ENCODE measurements at regions not wholly inside any gene's neighbourhood (a gene's known extent, or its start where the extent isn't known, plus 50 kb on each side); places are given as distances from the start of the nearest gene placed in this dataset.
A peak's percentile ranks its signal among the peaks of the same experiment; 100 is the strongest.

DNA sequence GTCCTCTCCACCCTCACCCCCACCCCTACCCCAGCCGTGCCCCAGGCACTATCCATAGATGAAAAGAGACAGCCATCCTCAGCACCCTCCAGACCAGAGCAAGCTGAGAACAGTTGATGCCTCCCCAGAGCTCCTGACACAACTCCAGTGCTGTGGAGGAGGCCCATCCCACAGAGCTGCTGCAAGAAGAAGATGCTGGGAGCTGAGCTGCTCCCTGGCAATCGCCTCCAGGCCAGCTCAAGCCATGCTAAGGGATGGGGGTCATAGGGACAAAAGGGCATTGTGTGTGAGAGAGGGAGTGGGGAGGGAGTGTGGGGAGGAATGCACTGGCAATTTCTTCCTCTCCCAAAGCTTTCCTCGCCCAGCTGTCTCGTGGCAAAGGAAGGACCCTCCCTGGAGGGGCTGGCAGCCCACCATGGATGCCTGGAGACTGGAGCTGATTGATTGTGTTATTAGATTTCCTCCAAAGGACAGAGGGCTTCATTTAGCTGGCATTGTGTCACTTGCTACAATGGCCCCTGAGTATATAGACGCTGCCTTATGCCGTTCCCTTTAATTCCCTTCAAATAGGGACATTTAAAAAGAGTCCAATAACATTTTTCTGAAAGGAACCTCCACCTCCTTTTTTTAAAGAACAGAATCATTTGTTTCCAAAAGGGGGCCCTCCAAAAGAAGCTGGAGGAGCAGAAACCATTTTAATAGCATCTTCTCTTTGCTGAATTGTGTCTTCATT lies 476.4 kb downstream of the FOXO1 start:
- DNase-seq (ENCODE audit: low read depth in 2 of 2): no peak

GRCh38 chr13:40190641-40191100 lies 475.8 kb downstream of the FOXO1 start:
- peak; percentile 48 to 57 for DNase-seq (ENCODE audit: low read depth in 2 of 2)

DNA sequence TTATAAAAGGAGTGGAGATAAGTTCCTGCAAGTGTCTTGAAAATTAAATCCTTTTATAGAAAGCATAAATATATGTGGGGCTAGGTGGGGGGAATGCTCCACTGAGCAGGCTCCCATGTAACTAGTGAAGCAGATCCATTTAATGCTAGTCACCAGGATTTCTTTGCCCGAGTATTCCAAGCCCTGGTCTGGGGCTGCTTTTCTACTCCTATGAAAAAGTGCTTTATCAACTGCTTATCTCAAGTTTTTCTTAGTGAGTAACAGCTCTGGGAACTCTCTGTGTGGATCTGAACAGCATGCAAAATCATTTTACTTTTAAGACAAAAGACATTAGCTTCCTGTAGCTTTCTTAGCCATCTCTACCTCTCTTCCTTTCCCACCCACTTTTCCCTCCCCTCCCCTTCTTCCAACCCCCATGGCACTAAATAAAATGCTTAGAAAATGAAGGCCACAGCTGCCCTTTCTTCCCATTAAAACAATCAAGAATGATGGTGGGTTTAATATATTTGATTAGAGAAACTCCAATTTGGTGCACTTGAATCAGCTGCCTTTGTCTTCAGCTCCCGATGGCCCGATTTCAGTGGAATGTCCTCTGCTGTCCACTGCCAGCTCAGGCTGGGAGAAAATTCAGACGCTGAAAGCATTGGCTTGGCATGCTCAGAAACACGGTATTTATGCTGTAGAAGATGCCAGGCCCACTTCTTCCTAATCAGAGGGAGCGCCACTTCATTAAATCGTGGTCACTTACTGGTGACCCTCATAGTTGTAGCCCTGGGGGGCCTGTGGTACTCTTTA lies 475.1 kb downstream of the FOXO1 start:
- DNase-seq (ENCODE audit: low read depth in 2 of 2): no peak

DNA sequence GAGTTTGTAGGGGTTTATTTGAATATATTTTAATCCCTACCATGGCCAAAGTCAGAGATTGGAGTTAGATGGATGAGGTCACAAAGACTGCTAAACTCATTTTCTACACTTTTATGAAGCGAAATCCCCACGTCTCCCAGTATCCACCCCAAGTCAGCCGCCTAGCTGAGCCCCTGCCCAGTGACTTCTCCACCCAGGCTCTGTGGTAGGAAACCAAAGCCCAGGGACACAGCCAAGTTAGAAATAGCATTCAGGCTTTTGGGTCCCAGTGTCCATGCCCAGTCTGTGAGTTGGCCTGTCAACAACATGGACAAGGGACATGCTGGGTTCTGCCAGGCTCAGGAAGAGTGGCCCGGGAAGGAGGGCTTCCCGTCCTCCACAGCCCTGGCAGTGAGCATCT lies 474.0 kb downstream of the FOXO1 start:
- DNase-seq (ENCODE audit: low read depth in 2 of 2): no peak

DNA sequence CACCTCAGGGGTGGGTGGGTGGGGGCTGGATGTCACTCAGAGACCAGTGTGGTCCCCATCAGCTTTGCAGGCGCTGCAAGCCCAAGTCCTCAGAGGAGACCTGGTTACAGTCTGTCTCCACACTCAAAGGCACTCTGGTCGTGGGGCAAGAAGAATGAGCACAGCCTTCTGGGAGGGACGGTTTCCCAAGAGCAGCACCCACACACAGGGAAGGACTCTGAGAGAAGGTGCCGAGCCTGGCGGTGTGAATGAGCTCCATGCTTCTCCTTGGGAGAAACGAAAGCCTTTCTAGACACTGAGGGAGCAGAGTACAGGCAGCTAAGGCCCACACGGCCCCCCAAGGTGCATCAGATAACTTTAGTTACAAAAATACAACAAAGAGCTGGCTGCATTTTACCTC lies 473.6 kb downstream of the FOXO1 start:
- no peak for DNase-seq (ENCODE audit: low read depth in 2 of 2)

- no peak for DNase-seq (ENCODE audit: low read depth in 2 of 2)
These were observed 472.9 kb downstream of the FOXO1 start for GRCh38 chr13:40193286-40194223.

DNA sequence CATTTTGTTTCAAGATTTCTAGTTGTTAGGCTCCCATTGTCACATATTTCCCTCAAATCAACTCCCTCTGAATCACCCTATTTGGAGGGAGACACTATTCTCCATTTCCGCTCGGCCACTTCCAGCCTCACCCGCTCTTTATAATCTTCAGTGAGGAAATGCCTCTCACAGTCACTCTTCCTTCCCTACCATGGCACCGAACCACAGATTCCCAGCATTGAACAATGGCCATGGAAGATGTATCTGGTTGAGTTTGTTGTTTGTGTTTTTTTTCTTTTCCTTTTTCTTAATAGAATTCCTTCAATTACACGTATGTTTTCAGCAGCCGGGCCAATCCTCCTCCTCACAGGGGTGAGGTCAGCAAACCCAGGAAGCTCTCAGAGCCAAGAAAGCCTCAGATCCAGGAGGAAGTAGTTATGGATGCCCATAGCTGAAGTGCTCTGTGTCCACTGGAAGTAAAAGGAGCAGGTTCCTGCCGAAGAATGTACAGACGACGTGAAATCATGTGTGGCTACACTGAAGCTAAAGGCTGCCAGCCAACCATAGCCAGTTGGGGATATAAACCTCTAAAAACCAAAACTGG lies 472.1 kb downstream of the FOXO1 start:
- no peak for DNase-seq (ENCODE audit: low read depth in 2 of 2)

DNA sequence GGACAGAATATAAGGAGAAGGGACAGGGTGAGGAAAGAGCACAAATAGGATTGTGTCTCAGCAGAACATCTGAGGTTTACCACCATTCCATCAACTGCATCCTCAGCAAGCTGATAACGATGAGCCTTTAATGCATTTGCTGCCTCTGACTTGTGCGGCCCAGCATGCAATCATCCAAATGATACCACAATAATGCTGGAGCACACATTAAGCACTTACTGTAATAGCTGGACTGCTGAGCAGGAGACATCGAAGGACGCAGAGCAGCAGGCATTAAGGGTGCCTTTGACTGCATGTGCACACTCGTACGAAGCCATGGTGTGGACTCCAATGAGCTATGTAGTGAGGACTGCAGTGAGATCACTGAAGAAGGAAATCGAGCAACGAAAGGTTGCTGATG lies 469.4 kb downstream of the FOXO1 start:
- DNase-seq (ENCODE audit: low read depth in 2 of 2): no peak

DNA sequence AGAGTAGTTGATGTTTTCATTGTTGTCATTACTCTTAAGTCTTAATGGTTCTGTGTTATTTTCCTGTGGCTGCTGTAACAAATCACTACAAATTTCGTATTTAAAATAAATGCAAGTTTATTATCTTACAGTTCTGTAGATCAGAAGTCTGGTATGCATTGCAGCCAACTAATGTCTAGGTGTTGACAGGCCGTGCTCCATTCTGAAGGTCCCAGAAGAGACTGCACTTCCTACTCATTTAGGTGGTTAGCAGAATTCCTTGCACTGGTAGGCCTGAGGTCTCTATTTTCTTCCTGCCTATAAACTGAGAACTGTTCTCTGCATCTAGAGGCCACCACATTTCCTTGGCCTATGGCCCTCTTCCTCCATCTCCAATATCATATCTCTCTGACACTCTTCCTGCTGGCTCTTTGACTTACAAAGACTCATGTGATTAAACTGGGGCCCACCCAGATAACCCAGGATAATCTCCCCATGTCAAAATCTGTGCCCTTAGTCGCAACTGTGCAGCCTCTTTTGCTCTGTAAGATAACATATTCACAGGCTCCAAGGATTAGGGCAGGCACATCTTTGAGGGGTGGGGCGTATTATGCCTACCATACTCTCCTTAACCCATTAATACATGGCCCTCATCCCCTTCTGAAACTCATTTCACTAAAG lies 468.4 kb downstream of the FOXO1 start:
- no peak for DNase-seq (ENCODE audit: low read depth in 2 of 2)

GRCh38 chr13:40200273-40200978 lies 466.0 kb downstream of the FOXO1 start:
- DNase-seq (ENCODE audit: low read depth in 2 of 2): no peak

- no peak for DNase-seq (ENCODE audit: low read depth in 2 of 2)
These were observed 462.2 kb downstream of the FOXO1 start for GRCh38 chr13:40204246-40204645.

GRCh38 chr13:40205771-40206240 lies 460.6 kb downstream of the FOXO1 start:
- no peak for DNase-seq (ENCODE audit: low read depth in 2 of 2)

GRCh38 chr13:40206241-40207000 lies 460.0 kb downstream of the FOXO1 start:
- DNase-seq (ENCODE audit: low read depth in 2 of 2): peak in 1 of 2 donors; percentile 41

DNA sequence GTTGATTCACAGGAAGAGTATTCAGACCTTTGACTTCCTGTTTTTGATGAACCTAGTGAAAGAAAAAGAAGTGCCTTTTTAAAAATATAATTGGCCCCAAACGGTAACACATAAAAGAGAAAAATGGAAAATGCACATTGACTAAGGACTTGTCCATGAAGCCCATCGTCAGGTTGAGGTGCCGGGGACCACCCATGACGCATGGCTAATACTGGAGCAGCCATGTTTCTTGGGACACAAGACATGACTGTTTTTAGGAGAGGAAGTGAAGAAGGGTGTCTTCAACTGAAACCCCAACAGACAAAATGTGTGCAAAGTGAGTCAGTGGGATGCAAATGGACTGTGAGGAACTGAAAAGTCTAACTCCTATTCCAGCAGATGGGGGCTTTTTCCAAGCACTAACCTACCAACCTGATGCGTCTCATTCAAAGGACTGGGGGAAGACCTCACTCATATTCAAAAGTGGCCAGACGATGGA lies 459.4 kb downstream of the FOXO1 start:
- DNase-seq (ENCODE audit: low read depth in 2 of 2): no peak

GRCh38 chr13:40208517-40208916 lies 457.9 kb downstream of the FOXO1 start:
- no peak for DNase-seq (ENCODE audit: low read depth in 2 of 2)

DNA sequence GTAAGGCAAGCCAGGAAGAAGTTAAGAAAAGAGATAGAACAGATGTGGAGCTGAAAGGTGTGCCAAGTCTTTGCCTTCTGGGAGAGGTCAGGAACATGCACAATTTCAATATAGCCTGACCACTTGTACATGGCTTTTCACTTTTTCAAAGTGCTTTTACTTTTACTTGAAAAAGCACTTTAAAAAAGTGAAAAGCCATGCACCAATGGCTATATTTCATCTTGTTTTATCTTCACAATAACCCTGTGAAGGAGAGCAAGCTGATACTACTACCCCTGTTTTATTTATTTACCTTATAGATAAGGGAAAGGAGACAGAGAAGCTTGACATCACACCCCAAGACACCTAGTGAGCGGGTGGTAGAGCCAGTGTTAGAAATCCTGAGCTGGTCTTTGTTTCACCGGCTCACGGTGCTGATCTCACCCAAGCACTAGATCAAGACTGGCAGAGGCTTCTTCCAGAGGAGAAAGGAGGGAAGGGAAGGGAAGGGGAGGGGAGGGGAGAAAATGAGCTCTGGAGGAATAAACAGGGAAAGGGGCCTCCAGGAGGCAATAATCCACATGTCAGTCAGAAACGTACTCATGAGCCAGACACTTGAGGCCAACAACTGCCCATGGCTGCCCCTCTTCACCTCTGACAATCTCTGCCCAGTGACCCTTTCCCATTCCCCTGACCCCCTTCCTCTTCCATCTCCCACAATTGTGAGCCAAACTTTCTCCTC lies 455.4 kb downstream of the FOXO1 start:
- DNase-seq (ENCODE audit: low read depth in 2 of 2): no peak

GRCh38 chr13:40211586-40211968 lies 454.9 kb downstream of the FOXO1 start:
- DNase-seq (ENCODE audit: low read depth in 2 of 2): no peak

- DNase-seq (ENCODE audit: low read depth in 2 of 2): no peak
These were observed 452.7 kb downstream of the FOXO1 start for GRCh38 chr13:40213779-40214178.

DNA sequence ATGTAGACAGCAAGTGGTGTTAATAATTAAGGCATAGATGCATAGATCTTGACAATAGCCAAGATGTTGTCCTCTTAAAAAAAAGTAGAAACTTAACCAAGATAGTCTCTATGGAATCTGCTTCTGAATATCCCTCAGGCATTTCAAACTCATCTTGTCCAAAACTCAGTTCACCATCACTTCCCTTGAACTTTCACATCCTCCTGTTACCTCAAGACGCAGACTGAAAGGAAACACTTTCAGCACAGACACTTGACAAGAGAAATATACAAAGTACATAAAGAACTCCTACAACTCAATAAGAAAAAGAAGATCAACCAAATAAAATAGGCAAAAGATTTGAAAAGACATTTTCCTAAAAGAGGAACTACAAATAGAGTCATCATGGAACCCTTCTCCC lies 451.1 kb downstream of the FOXO1 start:
- DNase-seq (ENCODE audit: low read depth in 2 of 2): no peak
